Osteocyte (in vitro differentiated cells): ENCODE measurements at regions not wholly inside any gene's neighbourhood (a gene's known extent, or its start where the extent isn't known, plus 50 kb on each side); places are given as distances from the start of the nearest gene placed in this dataset.

Experiments
- DNase-seq: peaks from one replicate; pipeline ENCODE4 v3.0.0; 2021; ENCODE audit warnings: mixed read lengths; ENCODE audit not compliant: unreplicated experiment; ENCODE audit errors: extremely low spot score
- H3K27ac Mint-ChIP-seq: one replicate; pipeline ENCODE4 v1.8.0; 2021; ENCODE audit warnings: mild to moderate bottlenecking, mixed read lengths; ENCODE audit not compliant: unreplicated experiment
- H3K27me3 Mint-ChIP-seq: one replicate; pipeline ENCODE4 v1.8.0; 2021; ENCODE audit warnings: mixed read lengths; ENCODE audit not compliant: unreplicated experiment
- H3K36me3 Mint-ChIP-seq: one replicate; pipeline ENCODE4 v1.8.0; 2021; ENCODE audit warnings: mixed read lengths; ENCODE audit not compliant: unreplicated experiment
- H3K4me1 Mint-ChIP-seq: one replicate; pipeline ENCODE4 v1.8.0; 2021; ENCODE audit warnings: mixed read lengths; ENCODE audit not compliant: unreplicated experiment
- H3K4me3 Mint-ChIP-seq: one replicate; pipeline ENCODE4 v1.8.0; 2021; ENCODE audit warnings: mild to moderate bottlenecking, moderate library complexity, mixed read lengths; ENCODE audit not compliant: unreplicated experiment
- H3K9me3 Mint-ChIP-seq: one replicate; pipeline ENCODE4 v1.8.0; 2021; ENCODE audit warnings: mixed read lengths; ENCODE audit not compliant: unreplicated experiment
- TF ChIP-seq, protein P1 (sequence below): fragments of 200-600 bp; sonication (generic); IDR thresholded peaks from 2 replicates; pipeline ENCODE4 v1.5.0; 2021; ENCODE audit warnings: antibody characterized with exemption, mild to moderate bottlenecking, moderate library complexity

DNA sequence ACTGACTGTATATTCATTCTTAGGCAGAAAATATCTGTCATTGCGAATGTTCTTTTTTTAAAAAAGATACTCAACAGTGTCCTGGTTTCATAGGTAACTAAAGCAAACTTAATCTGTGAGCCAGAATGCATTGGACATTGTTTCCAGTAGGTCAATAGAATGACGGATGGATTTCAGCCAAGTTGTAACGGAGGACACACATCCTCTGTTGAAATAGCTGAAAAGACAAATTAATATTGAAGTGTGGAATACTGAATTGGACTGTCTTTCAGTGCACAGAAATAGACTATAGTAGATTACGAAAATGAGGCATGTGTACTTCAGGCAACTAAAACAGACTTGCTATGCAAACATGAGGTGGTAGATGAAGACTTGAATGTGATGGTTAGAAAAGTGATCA lies 461.6 kb downstream of the WDR72 start:
- Mint-ChIP-seq H3K9me3 (no peaks in the 10 kb centered on the region), H3K4me1 (no peaks in the 10 kb centered on the region), H3K27ac (no peak overlapping the region), H3K27me3 (no peaks in the 10 kb centered on the region), H3K4me3 (no peak overlapping the region), H3K36me3 (no peaks in the 10 kb centered on the region)
- TF ChIP-seq, protein P1, sequence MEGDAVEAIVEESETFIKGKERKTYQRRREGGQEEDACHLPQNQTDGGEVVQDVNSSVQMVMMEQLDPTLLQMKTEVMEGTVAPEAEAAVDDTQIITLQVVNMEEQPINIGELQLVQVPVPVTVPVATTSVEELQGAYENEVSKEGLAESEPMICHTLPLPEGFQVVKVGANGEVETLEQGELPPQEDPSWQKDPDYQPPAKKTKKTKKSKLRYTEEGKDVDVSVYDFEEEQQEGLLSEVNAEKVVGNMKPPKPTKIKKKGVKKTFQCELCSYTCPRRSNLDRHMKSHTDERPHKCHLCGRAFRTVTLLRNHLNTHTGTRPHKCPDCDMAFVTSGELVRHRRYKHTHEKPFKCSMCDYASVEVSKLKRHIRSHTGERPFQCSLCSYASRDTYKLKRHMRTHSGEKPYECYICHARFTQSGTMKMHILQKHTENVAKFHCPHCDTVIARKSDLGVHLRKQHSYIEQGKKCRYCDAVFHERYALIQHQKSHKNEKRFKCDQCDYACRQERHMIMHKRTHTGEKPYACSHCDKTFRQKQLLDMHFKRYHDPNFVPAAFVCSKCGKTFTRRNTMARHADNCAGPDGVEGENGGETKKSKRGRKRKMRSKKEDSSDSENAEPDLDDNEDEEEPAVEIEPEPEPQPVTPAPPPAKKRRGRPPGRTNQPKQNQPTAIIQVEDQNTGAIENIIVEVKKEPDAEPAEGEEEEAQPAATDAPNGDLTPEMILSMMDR: no peak
- no peak for DNase-seq

DNA sequence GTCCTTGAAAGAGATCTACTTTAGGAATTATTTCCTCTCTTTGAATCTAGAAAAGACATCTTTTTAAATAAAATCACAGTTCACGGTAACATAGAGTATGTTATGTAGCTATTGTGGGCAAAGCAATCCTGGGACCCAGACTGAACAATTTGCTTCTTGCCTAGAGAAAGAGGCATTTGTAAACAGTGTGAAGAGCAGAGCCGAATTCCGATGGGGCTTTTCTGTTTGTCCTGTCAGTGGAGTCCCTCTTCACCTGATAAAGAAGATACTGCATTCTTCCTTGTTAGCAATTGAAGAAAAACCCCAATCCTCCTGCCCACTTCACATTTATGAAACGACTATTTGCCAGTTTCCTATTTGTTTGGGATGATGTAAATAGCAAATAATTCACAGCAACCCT lies 462.9 kb downstream of the WDR72 start:
- no peaks in the 10 kb centered on the region for H3K36me3 Mint-ChIP-seq
- TF ChIP-seq, protein P1: no peak
- H3K4me3 Mint-ChIP-seq: no peak overlapping the region
- H3K4me1 Mint-ChIP-seq: no peaks in the 10 kb centered on the region
- no peak overlapping the region for H3K27ac Mint-ChIP-seq
- H3K9me3 Mint-ChIP-seq: no peaks in the 10 kb centered on the region
- H3K27me3 Mint-ChIP-seq: no peaks in the 10 kb centered on the region
- DNase-seq: no peak

DNA sequence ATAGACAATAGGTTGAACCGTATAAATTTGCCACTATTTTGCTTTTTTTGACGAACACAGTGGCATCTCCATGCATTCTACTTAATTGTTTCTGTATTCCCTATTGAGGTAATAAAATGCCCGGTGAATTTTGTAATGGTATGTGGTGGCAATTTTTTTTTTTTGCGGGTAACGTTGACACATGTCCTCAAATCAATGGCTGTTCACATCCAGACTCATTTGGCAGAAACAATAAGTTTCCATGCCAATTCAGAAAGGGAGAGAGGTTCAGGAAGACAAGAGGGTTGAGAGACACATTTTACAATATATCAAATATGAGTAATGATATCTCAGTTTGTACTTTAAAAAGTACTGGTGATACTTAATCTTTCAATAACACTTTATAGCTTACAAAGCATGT lies 463.9 kb downstream of the WDR72 start:
- no peaks in the 10 kb centered on the region for H3K27me3 Mint-ChIP-seq
- no peaks in the 10 kb centered on the region for H3K9me3 Mint-ChIP-seq
- no peaks in the 10 kb centered on the region for H3K36me3 Mint-ChIP-seq
- H3K27ac Mint-ChIP-seq: no peak overlapping the region
- H3K4me3 Mint-ChIP-seq: no peak overlapping the region
- TF ChIP-seq, protein P1: no peak
- no peaks in the 10 kb centered on the region for H3K4me1 Mint-ChIP-seq
- DNase-seq: no peak

DNA sequence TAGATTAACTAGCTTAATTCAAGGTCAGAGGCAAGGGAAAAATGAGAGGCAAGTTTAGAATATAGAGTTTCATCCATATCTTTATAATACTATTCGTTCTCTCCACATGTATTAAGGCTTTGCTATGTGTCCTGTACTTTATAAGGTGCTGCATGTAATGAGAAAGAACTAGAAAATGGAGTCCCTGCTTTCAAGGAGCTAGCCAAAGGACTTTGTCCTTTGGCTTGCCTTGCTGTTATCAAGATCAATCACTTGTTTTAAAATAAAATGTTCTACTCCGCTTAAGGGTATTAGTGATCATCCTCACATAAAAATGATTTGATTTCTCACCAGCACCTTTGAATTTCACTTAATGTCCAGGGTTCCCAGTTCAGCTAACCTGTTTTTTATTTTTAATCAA lies 470.9 kb downstream of the WDR72 start:
- H3K4me1 Mint-ChIP-seq: no peaks in the 10 kb centered on the region
- H3K9me3 Mint-ChIP-seq: no peaks in the 10 kb centered on the region
- no peak overlapping the region for H3K4me3 Mint-ChIP-seq
- TF ChIP-seq, protein P1: no peak
- no peaks in the 10 kb centered on the region for H3K36me3 Mint-ChIP-seq
- DNase-seq: no peak
- no peaks in the 10 kb centered on the region for H3K27me3 Mint-ChIP-seq
- H3K27ac Mint-ChIP-seq: no peak overlapping the region

DNA sequence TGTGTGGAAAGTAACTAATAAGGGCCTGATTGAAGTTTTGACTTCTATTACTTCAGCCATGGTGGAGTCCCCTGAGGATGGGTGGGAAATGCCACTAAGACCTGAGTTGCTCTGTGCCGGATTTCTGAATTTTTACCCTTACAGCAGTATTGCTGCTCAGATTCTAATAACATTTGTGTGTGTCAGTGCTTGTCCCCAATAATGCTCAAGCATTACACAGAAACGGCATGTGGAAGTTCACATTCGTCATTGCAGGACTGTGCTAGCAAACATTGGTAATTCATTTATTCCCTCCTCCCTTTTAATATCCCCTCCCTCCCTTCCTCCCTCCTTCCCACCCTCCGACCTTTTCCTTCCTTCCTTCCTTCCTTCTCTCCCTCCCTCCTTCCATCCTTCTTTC lies 484.5 kb upstream of the ONECUT1 start:
- no peaks in the 10 kb centered on the region for H3K36me3 Mint-ChIP-seq
- no peak overlapping the region for H3K4me3 Mint-ChIP-seq
- no peak overlapping the region for H3K27ac Mint-ChIP-seq
- no peak for DNase-seq
- no peaks in the 10 kb centered on the region for H3K4me1 Mint-ChIP-seq
- TF ChIP-seq, protein P1: no peak
- peaks cover 7% of the 10 kb centered on the region for H3K9me3 Mint-ChIP-seq
- no peaks in the 10 kb centered on the region for H3K27me3 Mint-ChIP-seq
